Adrenal gland (tissue), 5 donors: ENCODE measurements at regions not wholly inside any gene's neighbourhood (a gene's known extent, or its start where the extent isn't known, plus 50 kb on each side); places are given as distances from the start of the nearest gene placed in this dataset.

ENCODE experiments used
- POLR2A ChIP-seq, 2 donors: fragments of 450-650 bp; IDR thresholded peaks; one replicate each; pipeline ENCODE4 v1.6.1; 2017; ENCODE audit warnings: antibody characterized with exemption in 2 of 2, mild to moderate bottlenecking in 2 of 2, moderate library complexity in 1 of 2
- TF ChIP-seq, protein P1 (sequence below), 6 experiments: fragments of 450-650 bp in 4 of 6; fragments of 200-600 bp in 2 of 6; sonication (generic) in 1 of 6; IDR thresholded peaks; 1 replicate in 5 of 6; 2 replicates in 1 of 6; pipeline versions ENCODE4 v1.5.1 to v1.8.0; 2016 to 2021; ENCODE audit warnings: antibody characterized with exemption in 6 of 6, mild to moderate bottlenecking in 2 of 6, moderate library complexity in 1 of 6
- donor health status: DM: no; HTN: no; CAD: no.

GRCh38 chr5:124292322-124292855 lies 454.1 kb downstream of the ZNF608 start:
- TF ChIP-seq, protein P1, sequence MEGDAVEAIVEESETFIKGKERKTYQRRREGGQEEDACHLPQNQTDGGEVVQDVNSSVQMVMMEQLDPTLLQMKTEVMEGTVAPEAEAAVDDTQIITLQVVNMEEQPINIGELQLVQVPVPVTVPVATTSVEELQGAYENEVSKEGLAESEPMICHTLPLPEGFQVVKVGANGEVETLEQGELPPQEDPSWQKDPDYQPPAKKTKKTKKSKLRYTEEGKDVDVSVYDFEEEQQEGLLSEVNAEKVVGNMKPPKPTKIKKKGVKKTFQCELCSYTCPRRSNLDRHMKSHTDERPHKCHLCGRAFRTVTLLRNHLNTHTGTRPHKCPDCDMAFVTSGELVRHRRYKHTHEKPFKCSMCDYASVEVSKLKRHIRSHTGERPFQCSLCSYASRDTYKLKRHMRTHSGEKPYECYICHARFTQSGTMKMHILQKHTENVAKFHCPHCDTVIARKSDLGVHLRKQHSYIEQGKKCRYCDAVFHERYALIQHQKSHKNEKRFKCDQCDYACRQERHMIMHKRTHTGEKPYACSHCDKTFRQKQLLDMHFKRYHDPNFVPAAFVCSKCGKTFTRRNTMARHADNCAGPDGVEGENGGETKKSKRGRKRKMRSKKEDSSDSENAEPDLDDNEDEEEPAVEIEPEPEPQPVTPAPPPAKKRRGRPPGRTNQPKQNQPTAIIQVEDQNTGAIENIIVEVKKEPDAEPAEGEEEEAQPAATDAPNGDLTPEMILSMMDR (IDR thresholded peaks at IDR 0.05), result no peak
- TF ChIP-seq POLR2A (IDR thresholded peaks at IDR 0.05), result no peak
